ENCODE measurements at regions not wholly inside any gene's neighbourhood (a gene's known extent, or its start where the extent isn't known, plus 50 kb on each side); places are given as distances from the start of the nearest gene placed in this dataset.

DNA sequence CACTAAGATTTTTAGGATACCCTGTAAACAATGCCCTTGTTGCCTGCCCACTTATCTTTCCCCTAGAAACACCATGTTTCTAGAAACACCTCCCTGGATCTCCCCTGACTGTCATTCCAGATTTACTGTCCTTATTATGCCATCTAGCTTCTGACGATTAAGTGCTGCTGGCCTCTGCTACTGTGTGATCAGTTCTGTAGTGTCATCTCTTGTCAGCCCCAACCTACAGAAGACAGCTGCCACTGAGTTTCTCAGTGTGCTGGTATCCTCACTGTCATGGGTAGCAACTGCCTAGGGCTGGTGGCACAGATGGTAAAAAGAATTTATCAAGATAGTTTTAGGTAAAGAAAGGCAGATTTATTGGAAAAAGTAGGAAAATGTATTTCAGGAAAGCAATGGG lies 68.7 kb upstream of the WWC2 start:
- TF ChIP-seq, protein P1, sequence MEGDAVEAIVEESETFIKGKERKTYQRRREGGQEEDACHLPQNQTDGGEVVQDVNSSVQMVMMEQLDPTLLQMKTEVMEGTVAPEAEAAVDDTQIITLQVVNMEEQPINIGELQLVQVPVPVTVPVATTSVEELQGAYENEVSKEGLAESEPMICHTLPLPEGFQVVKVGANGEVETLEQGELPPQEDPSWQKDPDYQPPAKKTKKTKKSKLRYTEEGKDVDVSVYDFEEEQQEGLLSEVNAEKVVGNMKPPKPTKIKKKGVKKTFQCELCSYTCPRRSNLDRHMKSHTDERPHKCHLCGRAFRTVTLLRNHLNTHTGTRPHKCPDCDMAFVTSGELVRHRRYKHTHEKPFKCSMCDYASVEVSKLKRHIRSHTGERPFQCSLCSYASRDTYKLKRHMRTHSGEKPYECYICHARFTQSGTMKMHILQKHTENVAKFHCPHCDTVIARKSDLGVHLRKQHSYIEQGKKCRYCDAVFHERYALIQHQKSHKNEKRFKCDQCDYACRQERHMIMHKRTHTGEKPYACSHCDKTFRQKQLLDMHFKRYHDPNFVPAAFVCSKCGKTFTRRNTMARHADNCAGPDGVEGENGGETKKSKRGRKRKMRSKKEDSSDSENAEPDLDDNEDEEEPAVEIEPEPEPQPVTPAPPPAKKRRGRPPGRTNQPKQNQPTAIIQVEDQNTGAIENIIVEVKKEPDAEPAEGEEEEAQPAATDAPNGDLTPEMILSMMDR (IDR thresholded peaks at IDR 0.05) = no peak
- no peak for TF ChIP-seq POLR2AphosphoS5 (IDR thresholded peaks at IDR 0.05; ENCODE audit: insufficient read depth in 1 of 2, low read depth in 1 of 2)

Measured in vagina (tissue), 2 donors.